SH-SY5Y (cell line): ENCODE measurements at regions not wholly inside any gene's neighbourhood (a gene's known extent, or its start where the extent isn't known, plus 50 kb on each side); places are given as distances from the start of the nearest gene placed in this dataset.

Source experiments
- GATA2 ChIP-seq: IDR thresholded peaks from 2 replicates; pipeline ENCODE4 v1.6.1; 2011; ENCODE audit warnings: mild to moderate bottlenecking, low read depth, low read length
- GATA3 ChIP-seq: IDR thresholded peaks from 2 replicates; pipeline ENCODE4 v1.6.1; 2011; ENCODE audit warnings: low read depth, mild to moderate bottlenecking, low read length, moderate library complexity

DNA sequence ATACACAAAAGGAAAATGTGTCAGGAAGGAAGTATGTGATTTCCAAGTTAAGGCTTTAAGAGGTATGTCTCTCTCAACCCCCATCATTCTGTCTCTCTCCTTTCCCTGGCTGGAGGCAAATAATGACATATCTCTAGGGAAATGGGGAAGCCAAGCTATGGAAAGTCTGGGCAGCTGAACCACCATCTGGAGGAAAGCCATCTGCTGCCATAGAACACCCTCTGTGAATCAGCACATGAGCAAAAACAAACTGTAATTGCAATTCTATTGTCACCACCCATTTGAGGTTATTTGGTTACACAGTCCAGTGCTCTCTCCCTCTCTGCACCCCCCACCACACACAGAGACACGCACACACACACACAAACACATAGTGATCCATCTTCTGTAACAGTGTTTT, 766.2 kb downstream of the FLRT2 start:
- TF ChIP-seq GATA3 (no peak), GATA2 (no peak)

GRCh38 chr14:86288336-86288735, 758.4 kb downstream of the FLRT2 start:
- no peak for TF ChIP-seq GATA3
- TF ChIP-seq GATA2: no peak

GRCh38 chr14:86279405-86279804, 749.5 kb downstream of the FLRT2 start:
- TF ChIP-seq GATA2 (no peak), GATA3 (no peak)

DNA sequence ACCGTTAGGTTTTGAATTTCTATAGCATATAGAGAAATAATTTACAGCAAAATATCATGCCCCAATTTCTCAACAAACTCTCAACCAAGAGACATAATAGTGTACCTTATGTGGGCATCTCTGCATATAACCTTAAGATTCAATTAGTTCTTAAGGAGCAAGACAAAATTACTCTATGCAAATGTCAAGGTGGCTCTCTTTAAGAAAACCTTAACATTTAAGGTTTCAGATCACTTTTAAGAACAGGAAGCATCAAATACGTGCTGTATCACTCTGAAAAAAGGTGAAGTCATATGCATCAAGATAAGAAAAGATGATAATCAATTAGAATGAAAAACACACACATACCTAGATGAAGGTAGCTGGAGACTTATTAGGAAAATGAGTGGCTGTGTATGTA, 728.0 kb downstream of the FLRT2 start:
- TF ChIP-seq GATA3 (no peak), GATA2 (no peak)

DNA sequence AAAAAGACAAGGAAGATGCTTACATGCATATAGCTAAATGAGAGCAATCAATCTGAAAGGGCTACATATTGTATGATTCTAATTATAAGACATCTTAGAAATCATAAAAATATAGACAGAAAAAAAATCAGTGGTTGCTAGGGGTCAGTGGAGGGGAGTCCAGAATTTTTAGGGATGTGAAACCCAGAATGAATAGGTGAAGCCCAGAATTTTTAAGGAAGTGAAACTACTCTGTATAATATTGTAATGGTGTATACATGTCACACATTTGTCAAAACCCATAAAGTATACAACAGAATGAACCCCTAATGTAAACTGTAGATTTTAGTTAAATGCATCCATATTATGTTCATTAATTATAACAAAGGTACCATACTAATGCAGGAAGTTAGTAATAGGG, 713.2 kb downstream of the FLRT2 start:
- TF ChIP-seq GATA2 (no peak), GATA3 (no peak)

DNA sequence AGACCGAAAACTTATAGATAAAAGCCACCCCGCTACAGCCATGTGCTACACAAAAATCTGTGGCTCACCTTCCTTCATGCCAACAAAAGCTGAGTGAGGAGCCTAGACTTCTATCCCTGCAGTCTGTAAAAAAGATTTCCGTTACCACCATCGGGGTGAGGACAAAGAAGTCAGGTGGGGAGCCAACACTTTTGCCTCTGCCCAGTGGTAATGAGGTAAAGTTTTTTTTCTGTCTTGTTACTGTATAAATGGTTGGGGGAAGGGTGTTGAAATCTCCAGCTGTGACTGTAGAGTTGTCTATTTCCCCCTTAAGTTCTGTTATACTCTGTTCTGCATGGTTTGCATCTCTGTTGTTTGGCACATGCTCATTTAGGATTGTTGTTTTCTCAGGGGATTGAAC, 707.8 kb downstream of the FLRT2 start:
- no peak for TF ChIP-seq GATA3
- no peak for TF ChIP-seq GATA2

- TF ChIP-seq GATA2: no peak
- no peak for TF ChIP-seq GATA3
These were observed 691.8 kb downstream of the FLRT2 start for GRCh38 chr14:86221755-86222154.

DNA sequence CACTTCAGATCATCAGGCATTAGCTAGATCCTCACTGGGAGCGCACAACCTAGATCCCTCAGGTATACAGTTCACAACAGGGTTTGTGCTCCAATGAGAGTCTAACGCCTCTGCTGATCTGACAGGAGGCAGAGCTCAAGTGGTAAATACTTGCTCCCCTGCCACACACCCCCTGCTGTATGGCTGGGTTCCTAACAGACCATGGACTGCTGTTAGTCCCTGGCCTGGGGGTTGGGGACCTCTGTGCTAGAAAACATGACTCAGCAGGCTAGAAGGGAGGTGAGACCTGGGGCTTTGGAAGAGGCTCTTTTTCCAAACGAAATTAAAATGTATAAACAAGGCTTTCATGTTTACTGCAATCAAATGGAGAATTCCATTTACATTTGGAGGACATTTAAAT, 691.1 kb downstream of the FLRT2 start:
- TF ChIP-seq GATA2: no peak
- TF ChIP-seq GATA3: no peak

DNA sequence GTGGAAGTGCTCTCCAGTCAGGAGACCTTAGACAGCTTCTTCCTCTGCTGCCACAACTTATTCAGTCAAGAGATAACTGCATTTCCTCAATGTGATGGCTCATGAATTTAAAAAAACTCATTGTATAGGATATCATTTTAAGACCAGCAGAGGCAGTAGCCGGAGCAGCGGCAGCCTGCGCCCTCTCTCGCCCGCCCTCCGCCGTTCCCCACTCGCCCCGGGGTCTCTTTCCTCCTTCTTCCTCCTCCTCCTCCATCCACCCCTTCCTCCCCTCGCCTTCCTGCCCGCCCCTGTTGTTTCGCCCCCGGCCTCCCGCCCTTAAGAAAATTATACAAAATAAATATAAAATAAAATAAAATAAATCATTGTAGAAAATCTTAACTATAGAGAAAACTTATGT, 687.6 kb downstream of the FLRT2 start:
- TF ChIP-seq GATA2: no peak
- no peak for TF ChIP-seq GATA3

GRCh38 chr14:86203843-86204242, 673.9 kb downstream of the FLRT2 start:
- TF ChIP-seq GATA2 (no peak), GATA3 (no peak)

- TF ChIP-seq GATA2 (no peak), GATA3 (no peak)
These were observed 666.5 kb downstream of the FLRT2 start for GRCh38 chr14:86196471-86196870.

- TF ChIP-seq GATA3: no peak
- TF ChIP-seq GATA2: no peak
These were observed 663.8 kb downstream of the FLRT2 start for GRCh38 chr14:86193756-86194155.

- no peak for TF ChIP-seq GATA2
- TF ChIP-seq GATA3: no peak
These were observed 650.0 kb downstream of the FLRT2 start for GRCh38 chr14:86179980-86180379.

- no peak for TF ChIP-seq GATA3
- no peak for TF ChIP-seq GATA2
These were observed 638.4 kb downstream of the FLRT2 start for GRCh38 chr14:86168371-86168770.

GRCh38 chr14:86166541-86166940, 636.6 kb downstream of the FLRT2 start:
- no peak for TF ChIP-seq GATA2
- TF ChIP-seq GATA3: no peak

- no peak for TF ChIP-seq GATA2
- TF ChIP-seq GATA3: no peak
These were observed 623.5 kb downstream of the FLRT2 start for GRCh38 chr14:86153480-86153879.
